ENCODE measurements at regions not wholly inside any gene's neighbourhood (a gene's known extent, or its start where the extent isn't known, plus 50 kb on each side); places are given as distances from the start of the nearest gene placed in this dataset.

- TF ChIP-seq, protein P1, sequence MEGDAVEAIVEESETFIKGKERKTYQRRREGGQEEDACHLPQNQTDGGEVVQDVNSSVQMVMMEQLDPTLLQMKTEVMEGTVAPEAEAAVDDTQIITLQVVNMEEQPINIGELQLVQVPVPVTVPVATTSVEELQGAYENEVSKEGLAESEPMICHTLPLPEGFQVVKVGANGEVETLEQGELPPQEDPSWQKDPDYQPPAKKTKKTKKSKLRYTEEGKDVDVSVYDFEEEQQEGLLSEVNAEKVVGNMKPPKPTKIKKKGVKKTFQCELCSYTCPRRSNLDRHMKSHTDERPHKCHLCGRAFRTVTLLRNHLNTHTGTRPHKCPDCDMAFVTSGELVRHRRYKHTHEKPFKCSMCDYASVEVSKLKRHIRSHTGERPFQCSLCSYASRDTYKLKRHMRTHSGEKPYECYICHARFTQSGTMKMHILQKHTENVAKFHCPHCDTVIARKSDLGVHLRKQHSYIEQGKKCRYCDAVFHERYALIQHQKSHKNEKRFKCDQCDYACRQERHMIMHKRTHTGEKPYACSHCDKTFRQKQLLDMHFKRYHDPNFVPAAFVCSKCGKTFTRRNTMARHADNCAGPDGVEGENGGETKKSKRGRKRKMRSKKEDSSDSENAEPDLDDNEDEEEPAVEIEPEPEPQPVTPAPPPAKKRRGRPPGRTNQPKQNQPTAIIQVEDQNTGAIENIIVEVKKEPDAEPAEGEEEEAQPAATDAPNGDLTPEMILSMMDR (conservative IDR thresholded peaks at IDR 0.05): no peak
- TF ChIP-seq EZH2 (IDR thresholded peaks at IDR 0.05; ENCODE audit: low read depth): no peak
- Histone ChIP-seq H2AFZ (peak overlapping the region; percentile 50; the same call in 1 of the 2 replicates), H3K36me3 (ENCODE audit: low read depth) (no peaks in the 10 kb centered on the region), H3K27ac (peak overlapping the region; percentile 96), H3F3A (ENCODE audit: insufficient read depth, low read depth) (peaks cover 53% of the 10 kb centered on the region), H3K9me3 (ENCODE audit: insufficient read depth, low read depth) (no peaks in the 10 kb centered on the region), H3K4me1 (replicated peaks; ENCODE audit: insufficient read depth) (peaks cover 70% of the 10 kb centered on the region), H3K4me3 (peak overlapping the region; percentile 49), H3K79me2 (ENCODE audit: low read depth) (no peaks in the 10 kb centered on the region), H3K27me3 (ENCODE audit: insufficient read depth, low read depth) (no peaks in the 10 kb centered on the region), H4K20me1 (ENCODE audit: insufficient read depth) (no peaks in the 10 kb centered on the region), H3K4me2 (peak overlapping the region; percentile 80), H3K9me2 (ENCODE audit: insufficient read depth) (no peaks in the 10 kb centered on the region)
- ChIA-PET POLR2A (ENCODE audit: unreplicated experiment) (interaction anchor here (0.6 to 1.0 kb wide), 8 partner anchors 73 to 390 kb away, joined by 3 to 28 read pairs (median 6); partner anchors contain the start of gene TBL1XR1), CTCF (interaction anchor here (0.6 to 1.0 kb wide), 4 partner anchors 14 to 309 kb away, joined by 3 to 6 read pairs (median 4); partner anchors contain the start of gene TBL1XR1)
- peak; percentile 98 for DNase-seq
- BruUV-seq (replicated peaks): no TSS peak
- intact Hi-C loops (cut with micrococcal nuclease; ENCODE audit: unreplicated experiment): loop anchor here (1.0 to 10.0 kb wide), 19 partner anchors 73 to 1026 kb away; partner anchors contain the start of gene TBL1XR1
Measured at GRCh38 chr3:177359593-177360357, 162.5 kb upstream of the TBL1XR1 start.

GRCh38 chr3:177361081-177361938, 164.0 kb upstream of the TBL1XR1 start:
- no peaks in the 10 kb centered on the region for H3K79me2 ChIP-seq (ENCODE audit: low read depth)
- intact Hi-C loops (cut with micrococcal nuclease; ENCODE audit: unreplicated experiment): loop anchor here (2.0 to 10.0 kb wide), 4 partner anchors 306 to 786 kb away; no protein-coding TSS in a partner anchor
- no TSS peak for BruUV-seq (replicated peaks)
- peak overlapping the region; percentile 96 for H3K27ac ChIP-seq
- peaks cover 57% of the 10 kb centered on the region for H3K4me1 ChIP-seq (replicated peaks; ENCODE audit: insufficient read depth)
- H3K36me3 ChIP-seq (ENCODE audit: low read depth): no peaks in the 10 kb centered on the region
- H3K4me3 ChIP-seq: no peak overlapping the region
- H2AFZ ChIP-seq: no peak overlapping the region
- DNase-seq: no peak
- H3K9me3 ChIP-seq (ENCODE audit: insufficient read depth, low read depth): no peaks in the 10 kb centered on the region
- no peak for TF ChIP-seq EZH2 (IDR thresholded peaks at IDR 0.05; ENCODE audit: low read depth)
- TF ChIP-seq, protein P1 (conservative IDR thresholded peaks at IDR 0.05): no peak
- no peaks in the 10 kb centered on the region for H4K20me1 ChIP-seq (ENCODE audit: insufficient read depth)
- CTCF ChIA-PET: interaction anchor here (0.6 kb wide), 1 partner anchor 229 kb away, joined by 3 read pairs; no protein-coding TSS in a partner anchor
- peak overlapping the region; percentile 80 for H3K4me2 ChIP-seq
- POLR2A ChIA-PET (ENCODE audit: unreplicated experiment): interaction anchor here (0.7 to 0.9 kb wide), 2 partner anchors 82 to 1024 kb away, joined by 4 to 8 read pairs; no protein-coding TSS in a partner anchor
- no peaks in the 10 kb centered on the region for H3K27me3 ChIP-seq (ENCODE audit: insufficient read depth, low read depth)
- peaks cover 45% of the 10 kb centered on the region for H3F3A ChIP-seq (ENCODE audit: insufficient read depth, low read depth)
- no peaks in the 10 kb centered on the region for H3K9me2 ChIP-seq (ENCODE audit: insufficient read depth)

DNA sequence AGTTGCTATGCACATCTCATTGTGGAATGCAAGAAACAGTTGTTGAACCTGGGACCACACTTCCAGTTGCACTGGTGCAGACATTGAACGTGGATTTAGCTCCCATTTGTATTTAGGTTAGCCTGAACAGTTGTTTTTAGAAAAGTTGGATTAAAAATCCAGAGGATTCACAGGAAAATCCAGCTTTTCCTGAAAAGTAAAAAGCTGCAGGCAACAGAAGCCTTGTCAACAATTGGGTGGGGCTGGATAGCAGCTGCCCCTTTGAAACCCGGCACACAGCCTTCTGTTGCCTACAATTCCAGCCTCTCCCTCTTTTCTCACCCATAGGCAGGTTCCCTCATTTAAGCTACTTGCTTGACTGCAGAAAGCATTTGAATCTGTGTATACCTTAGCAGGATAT, 165.3 kb upstream of the TBL1XR1 start:
- H4K20me1 ChIP-seq (ENCODE audit: insufficient read depth): no peaks in the 10 kb centered on the region
- no peak overlapping the region for H3K4me3 ChIP-seq
- H3K9me2 ChIP-seq (ENCODE audit: insufficient read depth): no peaks in the 10 kb centered on the region
- TF ChIP-seq, protein P1 (conservative IDR thresholded peaks at IDR 0.05): no peak
- no peak for TF ChIP-seq EZH2 (IDR thresholded peaks at IDR 0.05; ENCODE audit: low read depth)
- no peak overlapping the region for H2AFZ ChIP-seq
- peaks cover 44% of the 10 kb centered on the region for H3K4me1 ChIP-seq (replicated peaks; ENCODE audit: insufficient read depth)
- CTCF ChIA-PET: no interaction called here
- H3K27me3 ChIP-seq (ENCODE audit: insufficient read depth, low read depth): no peaks in the 10 kb centered on the region
- BruUV-seq (replicated peaks): no TSS peak
- no peak overlapping the region for H3K27ac ChIP-seq
- no peaks in the 10 kb centered on the region for H3K9me3 ChIP-seq (ENCODE audit: insufficient read depth, low read depth)
- peaks cover 32% of the 10 kb centered on the region for H3F3A ChIP-seq (ENCODE audit: insufficient read depth, low read depth)
- no peak for DNase-seq
- POLR2A ChIA-PET (ENCODE audit: unreplicated experiment): no interaction called here
- intact Hi-C loops (cut with micrococcal nuclease; ENCODE audit: unreplicated experiment): loop anchor here (5.0 to 10.0 kb wide), 3 partner anchors 305 to 785 kb away; no protein-coding TSS in a partner anchor
- H3K36me3 ChIP-seq (ENCODE audit: low read depth): no peaks in the 10 kb centered on the region
- no peaks in the 10 kb centered on the region for H3K79me2 ChIP-seq (ENCODE audit: low read depth)
- no peak overlapping the region for H3K4me2 ChIP-seq

Data from PC-9 (cell line).